ENCODE measurements at regions not wholly inside any gene's neighbourhood (a gene's known extent, or its start where the extent isn't known, plus 50 kb on each side); places are given as distances from the start of the nearest gene placed in this dataset.
"Not testable (repeated sequence)": the region's sequence is repeated elsewhere in the genome, so short reads cannot be mapped to it uniquely, and the experiment has no call there.

DNA sequence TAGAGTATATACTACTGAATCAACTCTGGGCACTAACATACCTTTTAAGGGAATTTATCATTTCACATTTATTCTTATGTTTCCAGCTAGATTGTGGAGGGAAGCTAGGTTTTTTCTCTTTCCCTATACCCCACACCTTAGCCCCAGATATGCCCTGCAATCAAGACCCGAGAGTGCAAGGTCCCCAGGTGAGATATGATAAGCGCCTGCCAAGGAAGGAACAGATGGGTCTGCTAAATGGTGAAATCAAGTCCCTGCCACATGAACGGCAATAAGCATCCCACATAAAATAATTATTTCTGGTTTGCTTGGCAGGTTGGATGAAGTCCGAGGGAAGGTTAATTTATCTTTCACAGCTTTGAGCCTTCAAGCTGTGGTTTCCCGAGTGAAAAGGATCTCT lies 195.5 kb downstream of the TOX3 start:
- H3K4me3 ChIP-seq (ENCODE audit: low read depth, low read length) = no peak overlapping the region
- no peak for DNase-seq (ENCODE audit: low read depth)
- TF ChIP-seq, protein P1, sequence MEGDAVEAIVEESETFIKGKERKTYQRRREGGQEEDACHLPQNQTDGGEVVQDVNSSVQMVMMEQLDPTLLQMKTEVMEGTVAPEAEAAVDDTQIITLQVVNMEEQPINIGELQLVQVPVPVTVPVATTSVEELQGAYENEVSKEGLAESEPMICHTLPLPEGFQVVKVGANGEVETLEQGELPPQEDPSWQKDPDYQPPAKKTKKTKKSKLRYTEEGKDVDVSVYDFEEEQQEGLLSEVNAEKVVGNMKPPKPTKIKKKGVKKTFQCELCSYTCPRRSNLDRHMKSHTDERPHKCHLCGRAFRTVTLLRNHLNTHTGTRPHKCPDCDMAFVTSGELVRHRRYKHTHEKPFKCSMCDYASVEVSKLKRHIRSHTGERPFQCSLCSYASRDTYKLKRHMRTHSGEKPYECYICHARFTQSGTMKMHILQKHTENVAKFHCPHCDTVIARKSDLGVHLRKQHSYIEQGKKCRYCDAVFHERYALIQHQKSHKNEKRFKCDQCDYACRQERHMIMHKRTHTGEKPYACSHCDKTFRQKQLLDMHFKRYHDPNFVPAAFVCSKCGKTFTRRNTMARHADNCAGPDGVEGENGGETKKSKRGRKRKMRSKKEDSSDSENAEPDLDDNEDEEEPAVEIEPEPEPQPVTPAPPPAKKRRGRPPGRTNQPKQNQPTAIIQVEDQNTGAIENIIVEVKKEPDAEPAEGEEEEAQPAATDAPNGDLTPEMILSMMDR (IDR thresholded peaks at IDR 0.05; ENCODE audit: insufficient read depth, low read length) = no peak

DNA sequence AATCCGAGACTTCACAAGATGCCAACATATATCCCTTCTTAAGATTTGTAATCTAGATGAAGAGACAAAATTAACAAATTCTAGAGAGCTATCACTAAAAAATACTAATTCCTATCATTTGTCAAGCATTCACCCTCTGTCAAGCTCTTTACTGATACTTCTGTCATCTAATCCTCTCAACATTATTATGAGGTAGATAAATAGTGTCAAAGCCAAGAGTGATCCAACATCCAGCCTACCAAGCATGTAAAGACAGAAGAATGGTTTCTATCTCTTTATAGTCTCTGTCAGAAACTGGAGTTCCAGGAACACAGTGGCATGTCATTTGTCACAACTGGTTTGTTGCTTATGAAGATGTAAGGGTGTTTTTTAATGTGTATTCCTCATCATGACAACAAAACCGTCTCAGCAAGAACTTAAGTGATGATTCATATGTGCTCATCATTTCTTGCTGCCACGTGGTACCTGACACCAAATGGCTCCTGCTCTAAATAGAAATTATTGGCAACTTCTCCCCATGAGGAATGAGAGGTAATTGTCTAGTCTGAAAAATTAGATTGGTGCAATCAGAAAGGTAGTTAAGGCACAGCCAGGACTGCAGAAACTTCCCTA lies 196.8 kb downstream of the TOX3 start:
- DNase-seq (ENCODE audit: low read depth) = no peak
- TF ChIP-seq, protein P1 (IDR thresholded peaks at IDR 0.05; ENCODE audit: insufficient read depth, low read length) = no peak
- no peak overlapping the region for H3K4me3 ChIP-seq (ENCODE audit: low read depth, low read length)

DNA sequence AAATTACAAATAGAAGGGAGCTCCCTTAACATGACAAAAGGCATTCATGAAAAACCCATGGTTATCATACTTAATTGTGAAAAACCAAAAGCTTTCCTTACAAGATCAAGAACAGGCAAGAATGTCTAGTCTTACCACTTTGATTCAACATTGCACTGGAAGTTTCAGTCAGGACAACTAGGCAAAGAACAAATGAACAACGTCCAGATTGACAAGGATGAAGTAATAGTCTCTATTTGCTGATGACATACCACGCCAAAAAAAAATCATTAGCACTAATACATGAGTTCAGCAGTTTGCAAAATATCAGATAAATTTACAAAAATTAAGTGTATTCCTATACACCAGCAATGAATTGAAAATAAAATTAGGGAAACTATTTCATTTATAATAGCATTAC lies 200.2 kb downstream of the TOX3 start:
- no peak for DNase-seq (ENCODE audit: low read depth)
- TF ChIP-seq, protein P1 (IDR thresholded peaks at IDR 0.05; ENCODE audit: insufficient read depth, low read length) = no peak
- H3K4me3 ChIP-seq (ENCODE audit: low read depth, low read length) = no peak overlapping the region

DNA sequence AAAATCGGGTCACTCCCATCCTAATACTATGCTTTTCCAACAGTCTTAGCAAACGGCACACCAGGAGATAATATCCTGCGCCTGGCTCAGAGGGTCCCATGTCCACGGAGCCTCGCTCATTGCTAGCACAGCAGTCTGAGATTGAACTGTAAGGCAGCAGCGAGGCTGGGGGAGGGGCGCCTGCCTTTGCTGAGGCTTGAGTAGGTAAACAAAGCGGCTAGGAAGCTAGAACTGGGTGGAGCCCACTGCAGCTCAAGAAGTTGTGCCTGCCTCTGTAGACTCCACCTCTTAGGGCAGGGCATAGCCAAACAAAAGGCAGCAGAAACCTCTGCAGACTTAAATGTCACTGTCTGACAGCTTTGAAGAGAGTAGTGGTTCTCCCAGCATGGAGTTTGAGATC lies 213.3 kb downstream of the TOX3 start:
- not testable (repeated sequence) for H3K4me3 ChIP-seq (ENCODE audit: low read depth, low read length); DNase-seq (ENCODE audit: low read depth)

DNA sequence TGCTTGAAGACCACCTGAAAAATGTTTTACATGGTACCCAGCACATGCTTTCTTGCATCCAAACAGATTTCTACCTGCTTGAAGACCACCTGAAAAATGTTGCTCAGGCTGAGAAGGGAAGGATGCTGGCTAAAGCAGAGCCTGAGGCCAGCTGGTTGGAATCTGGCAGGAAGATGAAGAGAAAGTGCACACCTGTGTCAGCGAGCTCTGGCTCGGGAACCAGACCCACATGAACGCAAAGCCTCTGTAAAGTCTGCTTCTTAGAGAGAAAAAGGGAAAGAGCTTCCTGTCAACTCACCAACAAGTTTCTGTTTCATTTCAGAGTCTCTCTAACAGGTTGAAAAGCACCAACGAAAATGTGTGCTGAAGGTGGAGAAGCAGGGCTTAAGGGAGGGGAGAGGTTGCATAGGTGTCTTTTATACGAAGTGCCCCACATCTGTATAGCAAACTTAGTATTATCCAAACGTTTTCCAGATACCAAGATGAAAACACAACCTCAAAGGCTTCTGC lies 226.0 kb downstream of the TOX3 start:
- DNase-seq (ENCODE audit: low read depth) = no peak
- H3K4me3 ChIP-seq (ENCODE audit: low read depth, low read length) = no peak overlapping the region
- TF ChIP-seq, protein P1 (IDR thresholded peaks at IDR 0.05; ENCODE audit: insufficient read depth, low read length) = no peak

DNA sequence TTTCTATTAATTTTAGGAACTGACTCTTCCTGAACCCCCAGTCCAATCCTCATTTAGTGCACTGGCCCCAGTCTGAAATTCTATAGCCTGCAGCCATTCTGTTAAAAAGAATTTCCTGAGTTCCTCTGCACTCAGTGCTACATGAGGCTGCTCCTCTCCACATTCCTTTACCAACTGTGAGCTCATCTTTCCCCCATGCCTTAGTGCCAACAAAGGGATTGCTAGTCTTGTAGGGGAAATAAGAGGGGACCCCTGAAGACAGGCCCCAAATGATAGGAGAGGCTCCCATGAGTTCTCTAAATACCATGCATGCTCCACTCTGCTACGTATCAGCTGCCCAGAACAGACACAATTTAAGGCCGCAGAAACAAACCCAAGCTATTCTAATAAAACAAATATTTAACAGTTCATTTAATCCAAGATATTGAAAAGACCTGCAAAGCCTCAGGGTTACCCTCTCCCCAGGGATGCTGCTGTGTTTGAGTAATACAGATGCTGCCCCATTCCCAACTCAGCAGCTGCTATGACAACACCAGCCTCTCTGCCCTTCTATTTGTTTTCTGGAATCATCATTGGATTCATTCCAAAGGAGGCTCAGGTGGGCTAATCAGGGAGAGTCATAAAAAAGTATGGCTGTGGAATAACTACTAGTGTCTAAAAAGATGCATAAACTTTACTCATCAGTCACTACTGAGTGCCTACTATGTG lies 228.5 kb downstream of the TOX3 start:
- no peak for DNase-seq (ENCODE audit: low read depth)
- TF ChIP-seq, protein P1 (IDR thresholded peaks at IDR 0.05; ENCODE audit: insufficient read depth, low read length) = no peak
- H3K4me3 ChIP-seq (ENCODE audit: low read depth, low read length) = no peak overlapping the region

DNA sequence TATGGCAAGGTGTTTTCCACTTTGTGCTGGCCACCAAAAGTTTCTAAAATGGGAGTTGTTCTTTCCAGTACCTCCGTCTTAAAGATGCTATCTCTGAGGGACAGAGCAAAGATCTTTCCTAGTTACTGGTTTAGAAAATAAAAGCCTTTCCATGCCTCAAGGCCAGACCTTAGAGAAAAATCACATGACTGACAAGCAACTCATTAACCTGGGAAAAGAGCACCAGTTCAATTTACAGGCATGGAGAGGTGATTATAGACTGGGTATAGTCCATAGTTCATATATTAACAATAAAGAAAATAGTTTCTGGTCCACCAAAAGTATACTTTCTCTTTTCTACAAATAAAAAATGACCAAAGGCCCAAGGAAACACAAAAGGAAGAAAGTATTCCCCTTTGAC lies 230.7 kb downstream of the TOX3 start:
- no peak for DNase-seq (ENCODE audit: low read depth)
- TF ChIP-seq, protein P1 (IDR thresholded peaks at IDR 0.05; ENCODE audit: insufficient read depth, low read length) = no peak
- no peak overlapping the region for H3K4me3 ChIP-seq (ENCODE audit: low read depth, low read length)

All from fibroblast of the aortic adventitia (primary cell).